ENCODE measurements at regions not wholly inside any gene's neighbourhood (a gene's known extent, or its start where the extent isn't known, plus 50 kb on each side); places are given as distances from the start of the nearest gene placed in this dataset.
"Not testable (repeated sequence)": the region's sequence is repeated elsewhere in the genome, so short reads cannot be mapped to it uniquely, and the experiment has no call there.

- WGBS (ENCODE audit: insufficient coverage): 95% methylated on average over 9 of the region's 9 CpGs
- no peaks in the 10 kb centered on the region for H3K27me3 ChIP-seq (replicated peaks in 2 of 5; ENCODE audit: control insufficient read depth in 4 of 5, insufficient read depth in 5 of 5, low read length in 4 of 5)
- H3K4me3 ChIP-seq (ENCODE audit: control insufficient read depth in 1 of 7, extremely low read depth in 1 of 7, insufficient read depth in 4 of 7, low read depth in 2 of 7, low read length in 6 of 7): no peak overlapping the region
- ChIA-PET CTCF (no interaction called here), POLR2A (no interaction called here)
- no peaks in the 10 kb centered on the region for H3K36me3 ChIP-seq (ENCODE audit: control insufficient read depth in 4 of 4, insufficient read depth in 4 of 4, low read length in 3 of 4)
- no peak for DNase-seq
- H3K27ac ChIP-seq (ENCODE audit: insufficient read depth in 1 of 2, low read depth in 1 of 2, low read length in 2 of 2, poor library complexity in 1 of 2, severe bottlenecking in 2 of 2): no peak overlapping the region
- H3K4me1 ChIP-seq (ENCODE audit: control extremely low read depth in 1 of 4, control insufficient read depth in 4 of 4, insufficient read depth in 4 of 4, low read length in 3 of 4): peaks cover 0 to 7% (median 2%) of the 10 kb centered on the region in 4 experiments
- H3K9me3 ChIP-seq (ENCODE audit: control extremely low read depth in 1 of 5, control insufficient read depth in 4 of 5, insufficient read depth in 2 of 5, low read depth in 1 of 5, low read length in 4 of 5): no peaks in the 10 kb centered on the region
Measured at GRCh38 chr2:12486205-12487118, 230.3 kb upstream of the TRIB2 start.

GRCh38 chr2:12487253-12488004 lies 229.3 kb upstream of the TRIB2 start:
- Histone ChIP-seq H3K36me3 (ENCODE audit: control insufficient read depth in 4 of 4, insufficient read depth in 4 of 4, low read length in 3 of 4) (no peaks in the 10 kb centered on the region), H3K27me3 (replicated peaks in 2 of 5; ENCODE audit: control insufficient read depth in 4 of 5, insufficient read depth in 5 of 5, low read length in 4 of 5) (no peaks in the 10 kb centered on the region), H3K27ac (ENCODE audit: insufficient read depth in 1 of 2, low read depth in 1 of 2, low read length in 2 of 2, poor library complexity in 1 of 2, severe bottlenecking in 2 of 2) (no peak overlapping the region), H3K4me1 (ENCODE audit: control extremely low read depth in 1 of 4, control insufficient read depth in 4 of 4, insufficient read depth in 4 of 4, low read length in 3 of 4) (peaks cover 0 to 7% (median 2%) of the 10 kb centered on the region in 4 experiments), H3K4me3 (ENCODE audit: control insufficient read depth in 1 of 7, extremely low read depth in 1 of 7, insufficient read depth in 4 of 7, low read depth in 2 of 7, low read length in 6 of 7) (no peak overlapping the region), H3K9me3 (ENCODE audit: control extremely low read depth in 1 of 5, control insufficient read depth in 4 of 5, insufficient read depth in 2 of 5, low read depth in 1 of 5, low read length in 4 of 5) (no peaks in the 10 kb centered on the region)
- ChIA-PET CTCF (no interaction called here), POLR2A (no interaction called here)
- 87% methylated on average over 5 of the region's 8 CpGs for WGBS (ENCODE audit: insufficient coverage)
- DNase-seq: no peak

GRCh38 chr2:12488352-12489318 lies 228.1 kb upstream of the TRIB2 start:
- H3K4me3 ChIP-seq (ENCODE audit: control insufficient read depth in 1 of 7, extremely low read depth in 1 of 7, insufficient read depth in 4 of 7, low read depth in 2 of 7, low read length in 6 of 7): no peak overlapping the region
- H3K9me3 ChIP-seq (ENCODE audit: control extremely low read depth in 1 of 5, control insufficient read depth in 4 of 5, insufficient read depth in 2 of 5, low read depth in 1 of 5, low read length in 4 of 5): no peaks in the 10 kb centered on the region
- WGBS (ENCODE audit: insufficient coverage): 50% methylated on average over 10 of the region's 12 CpGs
- DNase-seq: no peak
- H3K4me1 ChIP-seq (ENCODE audit: control extremely low read depth in 1 of 4, control insufficient read depth in 4 of 4, insufficient read depth in 4 of 4, low read length in 3 of 4): peaks cover 0 to 7% (median 2%) of the 10 kb centered on the region in 4 experiments
- CTCF ChIA-PET: no interaction called here
- POLR2A ChIA-PET: no interaction called here
- H3K27ac ChIP-seq (ENCODE audit: insufficient read depth in 1 of 2, low read depth in 1 of 2, low read length in 2 of 2, poor library complexity in 1 of 2, severe bottlenecking in 2 of 2): no peak overlapping the region
- no peaks in the 10 kb centered on the region for H3K27me3 ChIP-seq (replicated peaks in 2 of 5; ENCODE audit: control insufficient read depth in 4 of 5, insufficient read depth in 5 of 5, low read length in 4 of 5)
- no peaks in the 10 kb centered on the region for H3K36me3 ChIP-seq (ENCODE audit: control insufficient read depth in 4 of 4, insufficient read depth in 4 of 4, low read length in 3 of 4)

GRCh38 chr2:12490641-12491040 lies 226.1 kb upstream of the TRIB2 start:
- no peaks in the 10 kb centered on the region for H3K27me3 ChIP-seq (replicated peaks in 2 of 5; ENCODE audit: control insufficient read depth in 4 of 5, insufficient read depth in 5 of 5, low read length in 4 of 5)
- H3K4me1 ChIP-seq (ENCODE audit: control extremely low read depth in 1 of 4, control insufficient read depth in 4 of 4, insufficient read depth in 4 of 4, low read length in 3 of 4): peaks cover 0 to 7% (median 2%) of the 10 kb centered on the region in 4 experiments
- no peak overlapping the region for H3K4me3 ChIP-seq (ENCODE audit: control insufficient read depth in 1 of 7, extremely low read depth in 1 of 7, insufficient read depth in 4 of 7, low read depth in 2 of 7, low read length in 6 of 7)
- H3K36me3 ChIP-seq (ENCODE audit: control insufficient read depth in 4 of 4, insufficient read depth in 4 of 4, low read length in 3 of 4): no peaks in the 10 kb centered on the region
- H3K9me3 ChIP-seq (ENCODE audit: control extremely low read depth in 1 of 5, control insufficient read depth in 4 of 5, insufficient read depth in 2 of 5, low read depth in 1 of 5, low read length in 4 of 5): no peaks in the 10 kb centered on the region
- ChIA-PET CTCF (no interaction called here), POLR2A (no interaction called here)
- DNase-seq: no peak
- WGBS (ENCODE audit: insufficient coverage): 94% methylated on average over 2 of the region's 4 CpGs
- H3K27ac ChIP-seq (ENCODE audit: insufficient read depth in 1 of 2, low read depth in 1 of 2, low read length in 2 of 2, poor library complexity in 1 of 2, severe bottlenecking in 2 of 2): no peak overlapping the region

- WGBS (ENCODE audit: insufficient coverage): no CpG with 5 or more reads among the region's 3 CpGs
- H3K4me1 ChIP-seq (ENCODE audit: control extremely low read depth in 1 of 4, control insufficient read depth in 4 of 4, insufficient read depth in 4 of 4, low read length in 3 of 4); H3K27me3 ChIP-seq (replicated peaks in 2 of 5; ENCODE audit: control insufficient read depth in 4 of 5, insufficient read depth in 5 of 5, low read length in 4 of 5); H3K36me3 ChIP-seq (ENCODE audit: control insufficient read depth in 4 of 4, insufficient read depth in 4 of 4, low read length in 3 of 4); POLR2A ChIA-PET; H3K27ac ChIP-seq (ENCODE audit: insufficient read depth in 1 of 2, low read depth in 1 of 2, low read length in 2 of 2, poor library complexity in 1 of 2, severe bottlenecking in 2 of 2); CTCF ChIA-PET; H3K4me3 ChIP-seq (ENCODE audit: control insufficient read depth in 1 of 7, extremely low read depth in 1 of 7, insufficient read depth in 4 of 7, low read depth in 2 of 7, low read length in 6 of 7); H3K9me3 ChIP-seq (ENCODE audit: control extremely low read depth in 1 of 5, control insufficient read depth in 4 of 5, insufficient read depth in 2 of 5, low read depth in 1 of 5, low read length in 4 of 5); DNase-seq: not testable (repeated sequence)
Measured at GRCh38 chr2:12492360-12492759, 224.4 kb upstream of the TRIB2 start.

- H3K27ac ChIP-seq (ENCODE audit: insufficient read depth in 1 of 2, low read depth in 1 of 2, low read length in 2 of 2, poor library complexity in 1 of 2, severe bottlenecking in 2 of 2): no peak overlapping the region
- DNase-seq: no peak
- H3K9me3 ChIP-seq (ENCODE audit: control extremely low read depth in 1 of 5, control insufficient read depth in 4 of 5, insufficient read depth in 2 of 5, low read depth in 1 of 5, low read length in 4 of 5): no peaks in the 10 kb centered on the region
- H3K4me1 ChIP-seq (ENCODE audit: control extremely low read depth in 1 of 4, control insufficient read depth in 4 of 4, insufficient read depth in 4 of 4, low read length in 3 of 4): peaks cover 0 to 3% (median 1%) of the 10 kb centered on the region in 4 experiments
- CTCF ChIA-PET: no interaction called here
- WGBS (ENCODE audit: insufficient coverage): 100% methylated on average over 8 of the region's 9 CpGs
- H3K4me3 ChIP-seq (ENCODE audit: control insufficient read depth in 1 of 7, extremely low read depth in 1 of 7, insufficient read depth in 4 of 7, low read depth in 2 of 7, low read length in 6 of 7): no peak overlapping the region
- H3K27me3 ChIP-seq (replicated peaks in 2 of 5; ENCODE audit: control insufficient read depth in 4 of 5, insufficient read depth in 5 of 5, low read length in 4 of 5): no peaks in the 10 kb centered on the region
- H3K36me3 ChIP-seq (ENCODE audit: control insufficient read depth in 4 of 4, insufficient read depth in 4 of 4, low read length in 3 of 4): no peaks in the 10 kb centered on the region
- POLR2A ChIA-PET: no interaction called here
Measured at GRCh38 chr2:12493031-12493513, 223.7 kb upstream of the TRIB2 start.

Measured in common myeloid progenitor, CD34-positive (primary cell).